ENCODE measurements at regions not wholly inside any gene's neighbourhood (a gene's known extent, or its start where the extent isn't known, plus 50 kb on each side); places are given as distances from the start of the nearest gene placed in this dataset.

DNA sequence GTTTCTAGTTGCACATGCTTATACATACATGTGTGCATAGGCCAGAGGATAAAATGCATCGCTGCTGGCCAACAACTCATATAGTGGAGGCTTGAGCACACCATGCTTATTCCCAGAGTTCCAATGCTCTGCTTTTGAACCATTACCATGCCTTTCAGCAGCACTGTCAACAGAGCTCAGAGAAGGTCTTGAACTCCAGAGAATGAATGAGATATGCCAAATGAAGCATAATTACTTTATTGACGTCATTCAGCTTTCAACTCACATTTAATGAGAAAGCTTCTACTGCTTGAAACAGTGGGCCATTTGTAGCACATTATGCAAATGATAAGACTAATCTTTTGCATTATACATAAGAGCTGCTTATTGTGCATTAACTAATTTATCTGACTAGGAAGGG is 765.3 kb upstream of the GRAMD2B start:
- no peaks in the 10 kb centered on the region for H3K36me3 ChIP-seq (ENCODE audit: insufficient read depth, low read length)
- no TSS peak for BruUV-seq (replicated peaks)
- no peak for TF ChIP-seq EZH2phosphoT487 (IDR thresholded peaks at IDR 0.05; ENCODE audit: borderline replicate concordance, low read depth, low read length)
- TF ChIP-seq, protein P1, sequence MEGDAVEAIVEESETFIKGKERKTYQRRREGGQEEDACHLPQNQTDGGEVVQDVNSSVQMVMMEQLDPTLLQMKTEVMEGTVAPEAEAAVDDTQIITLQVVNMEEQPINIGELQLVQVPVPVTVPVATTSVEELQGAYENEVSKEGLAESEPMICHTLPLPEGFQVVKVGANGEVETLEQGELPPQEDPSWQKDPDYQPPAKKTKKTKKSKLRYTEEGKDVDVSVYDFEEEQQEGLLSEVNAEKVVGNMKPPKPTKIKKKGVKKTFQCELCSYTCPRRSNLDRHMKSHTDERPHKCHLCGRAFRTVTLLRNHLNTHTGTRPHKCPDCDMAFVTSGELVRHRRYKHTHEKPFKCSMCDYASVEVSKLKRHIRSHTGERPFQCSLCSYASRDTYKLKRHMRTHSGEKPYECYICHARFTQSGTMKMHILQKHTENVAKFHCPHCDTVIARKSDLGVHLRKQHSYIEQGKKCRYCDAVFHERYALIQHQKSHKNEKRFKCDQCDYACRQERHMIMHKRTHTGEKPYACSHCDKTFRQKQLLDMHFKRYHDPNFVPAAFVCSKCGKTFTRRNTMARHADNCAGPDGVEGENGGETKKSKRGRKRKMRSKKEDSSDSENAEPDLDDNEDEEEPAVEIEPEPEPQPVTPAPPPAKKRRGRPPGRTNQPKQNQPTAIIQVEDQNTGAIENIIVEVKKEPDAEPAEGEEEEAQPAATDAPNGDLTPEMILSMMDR (conservative IDR thresholded peaks at IDR 0.05; ENCODE audit: low read length) = no peak
- DNase-seq (ENCODE audit: low spot score) = no peak
- no peaks in the 10 kb centered on the region for H3K4me1 ChIP-seq (ENCODE audit: insufficient read depth, low read length, poor library complexity, severe bottlenecking)
- no peaks in the 10 kb centered on the region for H4K20me1 ChIP-seq (ENCODE audit: insufficient read depth, low read length)
- ChIA-PET CTCF (ENCODE audit: unreplicated experiment) (no interaction called here), POLR2A (interaction anchor here (0.5 to 0.6 kb wide), 2 partner anchors 17 to 160 kb away, joined by 3 read pairs; no protein-coding TSS in a partner anchor)
- H3K79me2 ChIP-seq (ENCODE audit: insufficient read depth, low read depth, low read length) = no peaks in the 10 kb centered on the region
- H2AFZ ChIP-seq (ENCODE audit: low read length) = no peak overlapping the region
- H3K27ac ChIP-seq (ENCODE audit: low read depth, low read length, poor library complexity, severe bottlenecking) = no peak overlapping the region
- no peak overlapping the region for H3K4me3 ChIP-seq (ENCODE audit: low read depth, low read length, poor library complexity, severe bottlenecking)
- intact Hi-C loops (cut with micrococcal nuclease; ENCODE audit: unreplicated experiment) = no loop called here
- H3K4me2 ChIP-seq (ENCODE audit: low read length) = no peak overlapping the region
- no peaks in the 10 kb centered on the region for H3K9me2 ChIP-seq (ENCODE audit: insufficient read depth, low read length)
- no peaks in the 10 kb centered on the region for H3K9me3 ChIP-seq (ENCODE audit: low read length)

DNA sequence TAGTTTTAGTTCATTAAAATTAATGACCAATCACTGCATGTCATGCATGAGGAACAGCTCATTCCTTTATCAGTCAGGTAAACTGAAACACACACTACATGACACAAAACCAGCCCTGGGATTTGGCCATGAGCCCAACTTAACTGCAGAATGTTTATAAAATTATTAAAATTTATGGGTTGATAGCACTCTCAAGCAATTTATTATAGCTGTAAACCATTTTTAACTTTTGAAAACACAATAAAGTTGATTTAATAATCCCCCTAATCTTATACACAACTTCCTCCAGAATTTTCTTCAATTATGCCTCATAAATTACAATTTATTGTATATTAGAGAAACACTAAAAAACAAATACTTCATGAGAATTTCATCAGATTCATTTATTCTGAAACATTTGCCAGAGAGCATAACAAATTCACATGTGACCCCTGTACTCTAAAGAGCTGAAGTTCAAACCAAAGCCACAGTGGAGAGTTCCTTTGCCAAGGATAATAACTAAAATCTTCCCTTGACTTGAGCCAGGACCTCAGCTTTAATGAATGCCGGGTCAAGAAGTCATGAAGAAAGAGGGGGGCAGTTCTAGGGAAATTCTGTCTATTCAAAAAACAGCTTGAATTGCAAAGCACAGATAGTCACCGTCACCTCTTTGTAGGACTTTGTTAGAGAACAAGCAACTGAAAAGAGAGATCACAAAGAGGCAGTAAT is 763.7 kb upstream of the GRAMD2B start:
- TF ChIP-seq, protein P1 (conservative IDR thresholded peaks at IDR 0.05; ENCODE audit: low read length) = no peak
- TF ChIP-seq EZH2phosphoT487 (IDR thresholded peaks at IDR 0.05; ENCODE audit: borderline replicate concordance, low read depth, low read length) = no peak
- no peaks in the 10 kb centered on the region for H4K20me1 ChIP-seq (ENCODE audit: insufficient read depth, low read length)
- H3K4me2 ChIP-seq (ENCODE audit: low read length) = no peak overlapping the region
- DNase-seq (ENCODE audit: low spot score) = no peak
- BruUV-seq (replicated peaks) = no TSS peak
- no peaks in the 10 kb centered on the region for H3K36me3 ChIP-seq (ENCODE audit: insufficient read depth, low read length)
- no peaks in the 10 kb centered on the region for H3K4me1 ChIP-seq (ENCODE audit: insufficient read depth, low read length, poor library complexity, severe bottlenecking)
- ChIA-PET POLR2A (interaction anchor here (1.3 kb wide), 1 partner anchor 10 kb away, joined by 4 read pairs; no protein-coding TSS in a partner anchor), CTCF (ENCODE audit: unreplicated experiment) (no interaction called here)
- no peaks in the 10 kb centered on the region for H3K9me2 ChIP-seq (ENCODE audit: insufficient read depth, low read length)
- no peak overlapping the region for H2AFZ ChIP-seq (ENCODE audit: low read length)
- no peak overlapping the region for H3K27ac ChIP-seq (ENCODE audit: low read depth, low read length, poor library complexity, severe bottlenecking)
- no peaks in the 10 kb centered on the region for H3K79me2 ChIP-seq (ENCODE audit: insufficient read depth, low read depth, low read length)
- intact Hi-C loops (cut with micrococcal nuclease; ENCODE audit: unreplicated experiment) = no loop called here
- H3K4me3 ChIP-seq (ENCODE audit: low read depth, low read length, poor library complexity, severe bottlenecking) = no peak overlapping the region
- no peaks in the 10 kb centered on the region for H3K9me3 ChIP-seq (ENCODE audit: low read length)

DNA sequence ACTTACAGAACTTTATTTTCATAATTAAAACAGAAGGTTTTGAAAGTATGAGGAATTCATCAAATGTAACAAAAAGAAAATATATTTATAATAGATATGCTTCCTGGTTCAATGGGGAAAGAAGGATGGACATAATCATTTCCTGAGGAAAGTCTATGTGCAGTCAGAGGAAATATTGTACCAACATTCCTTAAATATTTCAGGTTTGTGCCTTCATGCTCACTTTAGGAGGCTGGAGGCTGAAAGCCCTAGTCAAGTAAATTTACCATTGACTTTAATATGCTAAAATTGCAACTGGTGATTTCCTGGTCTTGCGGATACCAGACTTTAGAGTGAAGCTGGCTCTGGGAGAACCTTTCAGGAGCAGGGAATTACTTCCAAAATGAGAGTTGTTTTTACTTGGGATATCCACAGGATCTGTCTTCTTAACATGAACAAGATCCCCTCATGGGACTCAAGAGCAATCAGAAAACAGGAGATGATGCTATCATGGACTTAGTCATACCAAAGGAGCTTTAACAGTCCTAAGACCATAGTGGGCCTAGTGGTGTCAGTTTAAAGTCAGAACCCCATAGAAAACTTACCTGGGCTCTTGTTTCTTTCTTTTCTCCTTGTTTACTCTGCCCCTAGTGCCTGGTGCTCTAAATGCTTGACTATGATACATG is 762.8 kb upstream of the GRAMD2B start:
- no peaks in the 10 kb centered on the region for H3K9me3 ChIP-seq (ENCODE audit: low read length)
- H3K9me2 ChIP-seq (ENCODE audit: insufficient read depth, low read length) = no peaks in the 10 kb centered on the region
- H4K20me1 ChIP-seq (ENCODE audit: insufficient read depth, low read length) = no peaks in the 10 kb centered on the region
- ChIA-PET CTCF (ENCODE audit: unreplicated experiment) (no interaction called here), POLR2A (no interaction called here)
- intact Hi-C loops (cut with micrococcal nuclease; ENCODE audit: unreplicated experiment) = no loop called here
- no peaks in the 10 kb centered on the region for H3K36me3 ChIP-seq (ENCODE audit: insufficient read depth, low read length)
- no peak overlapping the region for H3K27ac ChIP-seq (ENCODE audit: low read depth, low read length, poor library complexity, severe bottlenecking)
- no peak overlapping the region for H2AFZ ChIP-seq (ENCODE audit: low read length)
- H3K4me3 ChIP-seq (ENCODE audit: low read depth, low read length, poor library complexity, severe bottlenecking) = no peak overlapping the region
- no TSS peak for BruUV-seq (replicated peaks)
- no peak for DNase-seq (ENCODE audit: low spot score)
- TF ChIP-seq EZH2phosphoT487 (IDR thresholded peaks at IDR 0.05; ENCODE audit: borderline replicate concordance, low read depth, low read length) = no peak
- TF ChIP-seq, protein P1 (conservative IDR thresholded peaks at IDR 0.05; ENCODE audit: low read length) = no peak
- no peaks in the 10 kb centered on the region for H3K79me2 ChIP-seq (ENCODE audit: insufficient read depth, low read depth, low read length)
- no peaks in the 10 kb centered on the region for H3K4me1 ChIP-seq (ENCODE audit: insufficient read depth, low read length, poor library complexity, severe bottlenecking)
- no peak overlapping the region for H3K4me2 ChIP-seq (ENCODE audit: low read length)
